GM18868 (cell line): ENCODE measurements at regions not wholly inside any gene's neighbourhood (a gene's known extent, or its start where the extent isn't known, plus 50 kb on each side); places are given as distances from the start of the nearest gene placed in this dataset.

Source experiments
- ATAC-seq: cut with Tn5 transposase; IDR thresholded peaks from one replicate; pipeline ENCODE4 v1.9.1; 2021; ENCODE audit warnings: mild to moderate bottlenecking, moderate library complexity; ENCODE audit not compliant: unreplicated experiment

- ATAC-seq, result no peak
These were observed 56.0 kb upstream of the ESX1 start for GRCh38 chrX:104310657-104311254.

DNA sequence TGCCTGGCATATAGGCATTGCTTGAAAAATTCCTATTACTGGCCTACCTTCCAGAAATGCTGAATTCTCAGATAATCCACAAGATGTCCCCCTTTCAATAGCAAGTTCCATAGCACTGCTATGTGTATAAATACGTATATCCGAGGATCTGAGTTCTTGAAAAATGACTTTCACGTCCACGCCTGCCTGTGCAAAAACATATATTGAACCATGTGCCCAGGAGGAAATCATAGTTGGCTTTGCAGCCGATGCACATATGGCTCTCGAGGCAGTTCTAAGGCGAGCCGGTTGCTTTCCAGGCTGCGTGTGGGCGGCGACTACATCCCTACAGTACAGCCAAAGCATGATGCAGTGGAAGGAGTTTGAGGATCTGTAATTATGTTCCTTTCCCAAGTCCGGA is 55.4 kb upstream of the ESX1 start:
- no peak for ATAC-seq

DNA sequence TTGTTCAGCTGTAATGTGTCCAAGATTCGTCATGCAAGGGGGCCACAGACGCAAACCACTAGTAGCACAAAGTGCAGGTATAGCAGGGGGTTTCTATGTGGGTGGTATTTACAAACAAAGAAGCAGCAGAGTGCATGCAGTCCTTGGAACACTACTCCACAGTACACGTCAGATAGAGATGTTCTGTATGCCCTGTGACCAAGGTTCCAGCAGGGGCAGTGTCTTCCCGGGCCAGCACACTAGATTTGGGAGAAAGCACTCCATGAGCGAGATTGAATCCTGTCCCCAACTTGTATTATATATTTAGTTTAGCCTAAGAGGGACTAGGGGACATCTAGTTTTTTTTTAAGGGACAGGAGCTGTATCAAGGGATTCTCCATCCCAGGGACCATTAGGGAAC is 54.4 kb upstream of the ESX1 start:
- no peak for ATAC-seq

- no peak for ATAC-seq
These were observed 52.6 kb upstream of the ESX1 start for GRCh38 chrX:104307341-104307740.

- ATAC-seq, result no peak
These were observed 51.4 kb upstream of the ESX1 start for GRCh38 chrX:104306180-104306579.
